ENCODE measurements at regions not wholly inside any gene's neighbourhood (a gene's known extent, or its start where the extent isn't known, plus 50 kb on each side); places are given as distances from the start of the nearest gene placed in this dataset.

GRCh38 chr3:107240183-107241091, 136.8 kb upstream of the CCDC54 start:
- Histone ChIP-seq H3K4me2 (peak overlapping the region; percentile 90), H3K36me3 (replicated peaks in 1 of 2; ENCODE audit: control insufficient read depth in 1 of 2, insufficient read depth in 2 of 2, low read length in 1 of 2) (peaks cover 0 to 6% of the 10 kb centered on the region in 2 experiments), H3K79me2 (ENCODE audit: insufficient read depth) (peaks cover 47% of the 10 kb centered on the region), H2AFZ (ENCODE audit: low read depth) (peak overlapping the region; percentile 93), H3K4me3 (ENCODE audit: low read depth in 2 of 2, low read length in 1 of 2) (peak overlapping the region; percentile 94 to 99), H3K27me3 (ENCODE audit: insufficient read depth) (no peaks in the 10 kb centered on the region), H3K9me3 (no peaks in the 10 kb centered on the region), H4K20me1 (ENCODE audit: insufficient read depth) (no peaks in the 10 kb centered on the region), H3F3A (replicated peaks; ENCODE audit: insufficient read depth) (peaks cover 9% of the 10 kb centered on the region), H3K4me1 (ENCODE audit: control insufficient read depth in 1 of 2, insufficient read depth in 2 of 2, low read depth in 1 of 2, low read length in 1 of 2) (peaks cover 0 to 7% of the 10 kb centered on the region in 2 experiments; a peak in 2 of 4 replicates), H3K9ac (peak overlapping the region; percentile 79), H3K27ac (ENCODE audit: low read depth in 2 of 2, low read length in 1 of 2) (peak overlapping the region; percentile 60 to 75; a peak in 3 of 4 replicates), H3K9me2 (no peaks in the 10 kb centered on the region)
- ChIA-PET CTCF (interaction anchor here (0.7 to 2.6 kb wide), 4 partner anchors 31 to 803 kb away, joined by 3 to 14 read pairs (median 3); no protein-coding TSS in a partner anchor), POLR2A (interaction anchor here (0.6 kb wide), 1 partner anchor 271 kb away, joined by 3 read pairs; no protein-coding TSS in a partner anchor)
- WGBS (ENCODE audit: low lambda C conversion rate), result under 1% methylated on average over 36 of the region's 59 CpGs
- DNase-seq, result peak; percentile 89
- TF ChIP-seq RXRA (IDR thresholded peaks at IDR 0.05; ENCODE audit: borderline replicate concordance, low read depth) (no peak), POLR2AphosphoS5 (IDR thresholded peaks at IDR 0.05; ENCODE audit: low read depth, low read length) (peak; percentile 70), JUND (IDR thresholded peaks at IDR 0.05) (no peak), ELF1 (IDR thresholded peaks at IDR 0.05) (no peak), YY1 (IDR thresholded peaks at IDR 0.05; ENCODE audit: low read depth) (no peak), RFX5 (IDR thresholded peaks at IDR 0.05; ENCODE audit: low read length) (no peak), FOSL2 (IDR thresholded peaks at IDR 0.05; ENCODE audit: borderline replicate concordance, low read depth) (no peak), SIN3A (IDR thresholded peaks at IDR 0.05; ENCODE audit: borderline replicate concordance, low read depth, low read length) (peak; percentile 91; the same call in 1 of the 2 replicates), SMC3 (IDR thresholded peaks at IDR 0.05; ENCODE audit: low read depth, low read length) (no peak), EP300 (IDR thresholded peaks at IDR 0.05; ENCODE audit: borderline replicate concordance in 1 of 2, low read depth in 1 of 2, low read length in 1 of 2) (no peak), PBX3 (IDR thresholded peaks at IDR 0.05) (no peak), EZH2phosphoT487 (IDR thresholded peaks at IDR 0.05; ENCODE audit: borderline replicate concordance, low read depth) (no peak), CTCF (IDR thresholded peaks at IDR 0.05) (no peak), GABPA (IDR thresholded peaks at IDR 0.05; ENCODE audit: low read depth) (0 out of 2 replicates have a peak, but pooled peaks have one; percentile 27), RAD21 (IDR thresholded peaks at IDR 0.05; ENCODE audit: low read length) (0 out of 2 replicates have a peak, but pooled peaks have one; percentile 11), USF2 (IDR thresholded peaks at IDR 0.05; ENCODE audit: borderline replicate concordance, low read depth, low read length) (no peak), CHD2 (IDR thresholded peaks at IDR 0.05; ENCODE audit: low read length, partially characterized antibody) (peak; percentile 5), NFIC (IDR thresholded peaks at IDR 0.05; ENCODE audit: borderline replicate concordance) (no peak; the same call in 1 of the 2 replicates), MAX (IDR thresholded peaks at IDR 0.05; ENCODE audit: low read depth) (peak; percentile 72), TAF1 (IDR thresholded peaks at IDR 0.05; ENCODE audit: borderline replicate concordance, low read depth, low read length) (peak; percentile 52; the same call in 1 of the 2 replicates), MXI1 (IDR thresholded peaks at IDR 0.05; ENCODE audit: low read depth, low read length) (peak; percentile 92), TEAD4 (IDR thresholded peaks at IDR 0.05; ENCODE audit: borderline replicate concordance, insufficient read depth) (no peak), ZBTB33 (IDR thresholded peaks at IDR 0.05; ENCODE audit: borderline replicate concordance, low read depth) (no peak), RCOR1 (IDR thresholded peaks at IDR 0.05; ENCODE audit: low read length) (no peak)

Measured in SK-N-SH (cell line).